GM19025 (cell line): ENCODE measurements at regions not wholly inside any gene's neighbourhood (a gene's known extent, or its start where the extent isn't known, plus 50 kb on each side); places are given as distances from the start of the nearest gene placed in this dataset.

Experiments used
- ATAC-seq: cut with Tn5 transposase; IDR thresholded peaks from one replicate; pipeline ENCODE4 v1.9.1; 2021; ENCODE audit warnings: mild to moderate bottlenecking, low read depth, moderate library complexity; ENCODE audit not compliant: unreplicated experiment

- ATAC-seq = no peak
Observed at GRCh38 chr2:128447538-128447995, 128.9 kb upstream of the HS6ST1 start.

GRCh38 chr2:128448331-128449225 is 129.9 kb upstream of the HS6ST1 start:
- ATAC-seq = no peak

GRCh38 chr2:128449226-128450061 is 130.8 kb upstream of the HS6ST1 start:
- no peak for ATAC-seq

GRCh38 chr2:128450211-128451024 is 131.8 kb upstream of the HS6ST1 start:
- no peak for ATAC-seq

- no peak for ATAC-seq
Observed at GRCh38 chr2:128451084-128452023, 132.7 kb upstream of the HS6ST1 start.

- no peak for ATAC-seq
Observed at GRCh38 chr2:128452024-128452411, 133.3 kb upstream of the HS6ST1 start.

GRCh38 chr2:128452536-128453530 is 134.2 kb upstream of the HS6ST1 start:
- ATAC-seq = no peak

- ATAC-seq = no peak
Observed at GRCh38 chr2:128454980-128455720, 136.5 kb upstream of the HS6ST1 start.

- ATAC-seq = no peak
Observed at GRCh38 chr2:128455721-128456050, 137.0 kb upstream of the HS6ST1 start.

GRCh38 chr2:128456281-128456680 is 137.6 kb upstream of the HS6ST1 start:
- no peak for ATAC-seq

GRCh38 chr2:128457006-128457604 is 138.4 kb upstream of the HS6ST1 start:
- ATAC-seq = no peak

GRCh38 chr2:128457716-128458115 is 139.0 kb upstream of the HS6ST1 start:
- no peak for ATAC-seq

GRCh38 chr2:128458505-128458904 is 139.8 kb upstream of the HS6ST1 start:
- ATAC-seq = no peak

GRCh38 chr2:128464456-128464855 is 145.8 kb upstream of the HS6ST1 start:
- no peak for ATAC-seq

GRCh38 chr2:128465246-128466170 is 146.8 kb upstream of the HS6ST1 start:
- no peak for ATAC-seq

- no peak for ATAC-seq
Observed at GRCh38 chr2:128466376-128466775, 147.7 kb upstream of the HS6ST1 start.
